Ammon's horn (tissue), 1 donor: ENCODE measurements at regions not wholly inside any gene's neighbourhood (a gene's known extent, or its start where the extent isn't known, plus 50 kb on each side); places are given as distances from the start of the nearest gene placed in this dataset.

ENCODE experiments used
- DNase-seq: peaks from one replicate; pipeline ENCODE4 v3.0.0-alpha.2; 2016; ENCODE audit warnings: low spot score

DNA sequence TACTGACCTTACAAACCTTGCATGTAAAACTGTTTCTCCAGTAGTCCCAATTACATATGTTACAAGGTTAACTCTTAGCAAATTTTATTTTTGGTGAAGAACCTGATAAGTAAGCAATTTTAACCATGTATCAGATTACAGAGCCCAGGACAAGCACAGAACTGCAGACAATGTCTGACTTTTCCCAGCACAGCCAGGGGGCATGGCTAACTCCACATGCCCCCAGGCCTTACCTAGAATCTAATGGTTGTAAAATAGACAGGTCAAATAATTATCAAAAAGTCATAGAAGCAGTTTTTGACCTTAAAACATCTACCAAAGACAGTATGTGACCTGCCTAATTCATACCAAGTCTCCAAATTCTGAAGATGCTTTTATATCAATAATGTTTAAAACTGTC, 364.1 kb downstream of the FOXO1 start:
- DNase-seq = no peak

DNA sequence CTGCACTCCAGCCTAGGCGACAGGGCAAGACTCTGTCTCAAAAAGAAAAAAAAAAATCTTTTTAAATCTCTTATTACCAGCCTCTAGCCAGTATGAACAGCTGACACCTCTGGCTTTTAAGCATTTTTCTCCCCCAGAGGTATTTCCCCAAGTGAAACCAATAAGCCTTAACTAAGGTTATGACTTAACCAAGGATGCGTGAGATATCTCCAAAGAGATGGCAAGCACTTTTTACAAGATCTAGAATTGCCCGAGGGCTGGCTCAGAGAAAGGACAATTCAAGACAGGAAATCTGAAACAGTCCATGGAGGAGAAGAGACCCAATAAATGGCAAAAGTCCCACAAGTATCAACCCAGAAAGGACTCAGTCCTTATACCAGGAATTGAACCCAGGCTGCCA, 362.1 kb downstream of the FOXO1 start:
- DNase-seq = no peak

DNA sequence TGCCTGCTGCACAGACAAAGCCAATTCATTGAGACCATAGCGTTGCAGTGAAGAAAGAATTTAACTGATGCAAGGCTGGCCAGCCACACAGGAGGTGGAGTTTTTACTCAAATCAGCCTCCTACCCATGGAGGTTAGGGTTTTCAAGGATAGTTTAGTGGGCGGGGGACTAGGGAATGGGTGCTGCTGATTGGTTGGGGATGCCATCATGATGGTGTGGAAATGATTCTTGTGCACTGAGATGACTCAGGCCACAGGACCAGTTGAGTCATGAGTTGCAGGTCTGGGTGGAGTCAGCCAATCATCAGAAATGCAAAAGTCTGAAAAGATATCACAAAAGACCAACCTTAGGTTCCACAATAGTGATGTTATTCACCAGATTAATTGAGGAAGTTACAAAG, 359.6 kb downstream of the FOXO1 start:
- no peak for DNase-seq

DNA sequence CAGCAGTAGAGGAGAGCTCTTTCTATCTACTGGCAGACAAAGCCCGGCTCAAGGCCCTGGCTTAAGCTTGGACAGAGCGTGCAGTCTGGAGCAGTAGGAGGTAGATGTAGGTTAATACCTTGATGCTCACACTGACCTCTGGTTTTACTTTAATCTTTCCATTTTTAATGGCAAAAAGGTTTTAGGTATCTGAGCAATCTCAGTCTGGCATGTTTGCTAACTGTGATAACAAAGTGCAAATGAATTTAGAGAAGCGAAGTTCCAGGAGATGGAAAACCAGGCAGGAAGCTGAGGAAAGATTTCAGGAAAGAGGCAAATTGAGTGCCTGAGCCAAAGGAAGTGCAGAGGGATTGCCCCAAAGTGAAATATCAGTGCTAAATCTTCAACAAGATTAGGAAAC, 356.6 kb downstream of the FOXO1 start:
- DNase-seq = no peak

DNA sequence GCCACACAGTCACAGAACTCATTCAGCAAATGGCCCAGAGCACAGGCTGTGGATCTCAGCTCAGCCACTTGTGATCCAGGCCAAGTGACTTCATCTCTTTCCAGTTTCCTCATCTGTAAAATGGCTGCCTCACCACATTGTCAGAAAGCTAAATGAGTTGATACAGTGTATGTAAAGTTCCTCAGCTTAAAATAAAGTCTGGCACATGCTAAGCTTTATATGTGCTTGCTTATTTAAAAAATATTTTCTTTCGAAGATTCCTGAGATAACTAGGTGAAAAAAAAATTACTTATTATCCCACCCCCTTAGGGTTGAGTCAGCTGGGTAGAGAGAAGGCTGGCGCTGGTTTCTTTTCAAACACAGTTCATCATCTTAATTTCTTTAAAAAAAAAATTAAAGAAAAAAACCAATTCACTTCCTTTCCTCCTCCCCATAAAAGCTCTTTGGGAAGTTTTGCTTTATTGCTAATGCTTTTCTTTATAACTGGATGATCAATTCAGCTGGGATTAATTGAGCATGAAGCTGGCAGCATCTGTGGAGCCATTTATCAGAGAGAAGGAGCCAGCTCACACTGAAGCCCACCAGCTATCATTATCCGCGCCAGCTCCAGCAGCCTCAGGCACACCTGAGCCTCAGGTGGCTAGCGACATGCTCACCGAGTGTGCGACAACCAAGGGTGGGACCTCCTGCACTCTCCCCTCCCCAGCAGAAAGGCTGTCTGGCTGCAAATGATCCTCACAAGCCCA, 354.9 kb downstream of the FOXO1 start:
- DNase-seq = no peak

DNA sequence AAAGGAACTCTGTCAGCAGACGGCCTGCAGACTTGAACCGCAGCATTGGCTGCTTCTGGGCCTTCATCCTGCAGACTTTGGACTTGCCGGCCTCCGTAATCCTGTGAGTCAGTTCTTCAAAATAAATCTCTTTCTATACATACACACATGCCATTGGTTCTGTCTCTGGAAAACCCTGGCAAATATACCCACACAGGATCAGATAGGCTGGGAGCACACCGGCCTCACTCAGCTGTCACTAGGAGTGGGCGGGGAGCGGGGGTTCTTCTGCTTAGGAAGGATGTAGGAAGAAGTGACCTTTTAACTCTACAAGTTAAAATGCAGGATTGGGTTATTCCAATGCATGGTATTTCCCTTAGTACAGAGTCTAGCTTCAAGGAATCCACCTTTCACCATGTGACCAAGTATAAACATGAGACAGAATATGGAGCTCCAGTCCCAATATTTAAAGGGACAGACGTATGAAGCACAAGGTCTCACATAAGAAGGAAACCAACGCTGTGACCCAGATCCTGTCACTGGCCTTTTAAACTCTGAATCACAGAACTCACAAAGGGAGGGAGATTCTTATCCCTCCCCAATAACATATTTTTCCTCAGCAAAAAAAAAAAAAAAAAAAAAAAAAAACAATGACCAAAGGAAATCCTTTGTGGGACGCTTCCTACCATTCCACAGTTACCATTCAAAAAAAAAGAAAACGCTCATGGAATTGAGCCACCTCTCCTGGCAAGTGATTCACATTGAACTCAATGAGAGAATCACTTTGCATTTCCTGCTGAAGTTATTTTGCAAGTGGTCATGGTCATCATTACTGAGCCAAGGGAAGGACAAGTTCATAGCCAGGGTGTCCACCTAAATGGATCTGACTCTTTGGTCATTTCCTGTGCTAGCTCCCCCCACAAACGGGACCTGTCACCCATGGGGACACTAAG, 352.9 kb downstream of the FOXO1 start:
- DNase-seq = no peak

DNA sequence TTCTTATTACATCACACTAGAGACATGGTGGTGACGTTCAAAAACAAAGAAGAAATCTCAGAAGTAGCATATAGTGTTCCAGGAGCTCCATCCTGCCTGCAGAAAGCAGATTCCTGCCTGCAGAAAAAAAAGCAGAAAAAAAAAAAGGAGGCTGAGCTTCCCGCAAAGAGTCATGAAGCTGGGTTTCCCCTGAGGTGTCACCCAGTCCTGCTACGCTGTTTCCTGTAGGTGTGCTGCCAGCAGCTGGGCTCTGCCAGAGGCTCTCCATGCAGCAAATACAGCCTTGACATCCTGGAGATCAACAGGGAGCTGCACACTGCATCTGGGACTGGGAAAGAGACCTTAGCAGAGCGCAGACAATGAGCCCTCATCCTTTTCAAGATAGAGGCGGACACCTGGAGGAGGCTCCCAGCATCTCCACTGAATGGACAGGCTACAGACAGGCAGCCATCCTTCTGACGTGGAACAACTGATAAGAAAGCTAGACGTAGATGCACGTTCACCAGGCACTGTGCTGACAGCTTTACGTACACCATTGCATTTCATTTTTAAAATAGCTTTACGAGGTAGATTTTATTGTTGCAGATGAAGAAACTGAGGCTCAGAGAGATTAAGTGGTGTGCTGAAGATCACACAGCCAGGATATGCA, 350.9 kb downstream of the FOXO1 start:
- no peak for DNase-seq

DNA sequence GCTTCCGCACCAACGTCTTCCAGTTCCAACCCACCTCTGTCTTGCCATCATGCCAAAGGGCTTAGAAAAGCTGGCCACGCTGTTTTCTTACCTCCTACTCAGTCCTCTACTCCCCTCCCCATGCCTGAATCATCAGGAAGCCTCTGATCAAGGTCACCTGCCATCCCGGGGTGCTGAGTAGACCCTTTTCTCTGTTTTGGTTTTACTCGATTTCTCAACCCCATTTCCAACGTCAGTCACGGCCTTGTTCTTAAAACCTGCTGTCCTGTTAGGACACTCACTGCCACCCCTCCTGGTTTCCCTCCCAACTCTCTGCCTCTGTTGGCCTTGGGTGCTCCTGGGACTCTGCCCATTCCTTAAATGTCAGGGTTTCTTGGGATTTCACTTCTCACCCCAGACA, 350.1 kb downstream of the FOXO1 start:
- no peak for DNase-seq

DNA sequence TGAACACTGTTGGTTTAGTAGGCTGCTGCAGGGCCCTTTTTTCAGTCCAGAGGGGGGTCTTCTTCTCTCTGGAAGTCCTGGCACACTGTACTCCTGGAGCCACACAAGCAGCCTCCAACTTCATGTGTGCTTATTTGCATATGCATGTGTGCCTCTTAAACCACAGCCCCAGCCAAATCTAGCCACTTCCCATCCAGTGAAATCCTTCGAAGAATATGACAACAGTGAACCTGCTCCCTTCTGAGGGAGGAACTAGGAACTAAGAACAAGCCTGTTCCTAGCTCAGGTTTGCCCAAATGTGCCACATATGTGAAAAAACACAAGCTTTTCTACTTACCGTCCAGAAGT, 348.5 kb downstream of the FOXO1 start:
- DNase-seq = no peak

DNA sequence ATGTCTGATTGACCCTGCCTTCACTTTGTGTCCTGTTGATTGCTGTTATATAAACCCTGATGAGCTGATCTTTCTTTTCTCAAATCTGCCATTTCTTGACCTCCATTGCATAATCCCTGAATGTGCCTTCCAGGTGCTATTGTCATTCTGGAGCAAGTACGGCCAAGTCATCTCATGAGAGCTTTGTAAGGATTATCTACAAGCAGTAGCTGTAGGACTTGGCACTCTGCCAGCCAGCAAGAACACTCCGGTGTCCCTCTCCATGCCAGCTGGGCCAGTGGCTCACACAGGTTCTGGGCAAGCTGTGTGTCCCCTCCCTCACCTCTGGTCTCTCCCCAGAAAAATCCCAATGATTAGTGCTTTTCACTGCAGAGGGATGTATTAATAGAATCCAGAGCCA, 348.1 kb downstream of the FOXO1 start:
- DNase-seq = peak; percentile 55

DNA sequence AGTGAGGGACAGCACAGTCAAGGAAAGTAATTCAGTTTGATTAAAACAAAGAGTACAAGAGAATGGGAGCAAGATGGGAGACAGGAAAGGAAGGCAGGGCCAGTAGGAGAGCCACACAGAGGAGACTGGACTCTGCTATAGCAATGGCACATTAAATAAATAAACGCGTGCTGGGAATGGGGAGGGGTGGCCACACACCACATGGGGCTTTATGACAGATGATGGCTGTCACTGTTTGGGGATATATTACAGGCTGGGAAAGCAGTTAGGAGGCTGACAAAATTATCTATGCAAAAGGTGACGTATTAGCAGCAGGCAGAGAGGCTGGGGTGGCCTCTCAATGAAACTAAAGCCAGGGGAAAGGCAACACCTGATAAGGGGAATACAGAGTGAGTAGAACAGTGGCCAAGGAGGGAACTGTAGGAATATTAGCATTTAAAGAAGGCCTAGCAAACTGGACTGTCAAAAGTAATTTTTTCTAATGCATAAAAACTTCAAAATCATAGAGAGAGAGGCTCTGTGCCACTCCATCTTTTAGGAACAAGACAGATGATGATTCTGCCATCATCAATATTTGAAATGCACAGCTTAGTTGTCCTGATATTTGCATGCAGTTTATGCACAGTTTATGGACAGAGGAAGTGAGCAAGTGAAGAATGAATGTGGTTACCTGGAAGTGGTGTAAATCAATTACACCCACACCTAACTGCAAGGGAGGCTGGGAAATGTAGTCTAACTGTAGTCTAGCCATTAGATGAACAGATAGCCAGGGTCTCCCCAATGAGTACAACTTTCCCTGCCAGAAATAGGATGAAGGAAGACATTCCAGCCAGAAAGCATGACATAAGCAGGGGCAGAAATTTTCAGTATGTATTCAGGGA, 346.5 kb downstream of the FOXO1 start:
- no peak for DNase-seq

DNA sequence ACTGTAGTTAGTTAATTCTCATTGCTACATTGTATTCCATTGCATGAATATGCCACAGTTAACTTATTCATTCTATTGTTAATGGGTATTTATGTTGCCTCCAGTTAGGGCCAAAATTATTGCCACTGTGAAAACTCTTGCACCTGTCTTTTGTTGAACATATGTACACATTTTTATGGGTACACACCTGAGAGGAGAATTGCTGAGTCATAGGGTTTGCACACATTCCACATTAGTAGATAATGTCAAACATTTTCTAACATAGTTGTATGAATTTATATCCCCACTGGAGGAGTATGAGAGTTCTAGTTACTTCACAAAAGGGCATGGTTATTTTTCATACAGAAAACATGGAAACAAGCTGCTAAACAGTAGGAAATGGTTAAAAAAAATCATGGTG, 338.4 kb downstream of the FOXO1 start:
- no peak for DNase-seq

DNA sequence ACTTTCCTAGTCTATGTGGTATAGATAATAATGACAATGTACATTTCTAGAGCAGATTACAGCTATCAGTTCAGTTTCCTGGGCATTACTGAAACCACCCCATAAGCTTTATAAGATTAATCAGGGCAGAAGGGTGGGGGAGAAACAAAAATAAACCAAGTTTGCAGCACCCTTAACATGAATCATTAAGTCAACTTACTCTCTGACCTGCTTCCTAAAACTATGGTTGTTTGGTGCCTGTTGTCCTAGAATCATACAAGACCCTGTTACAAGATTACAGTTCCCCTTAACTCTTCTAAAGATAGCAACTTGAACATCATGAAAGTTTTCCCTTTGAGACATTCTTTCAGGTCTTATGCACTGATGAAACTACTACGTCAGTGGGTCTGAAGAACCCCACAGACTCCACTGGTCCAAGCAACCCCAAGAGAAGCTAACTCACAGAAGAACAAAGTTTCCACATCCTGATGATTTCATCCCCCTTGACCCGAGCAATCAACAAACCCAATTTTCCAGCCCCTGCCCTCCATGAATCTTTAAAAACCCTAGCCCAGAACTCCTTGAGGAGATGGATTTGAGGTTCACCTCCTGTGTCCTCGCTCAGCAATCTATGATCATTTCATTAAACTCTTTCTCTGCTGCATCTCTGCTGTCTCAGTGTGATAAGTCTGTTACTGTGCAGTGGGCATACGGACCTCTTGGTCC, 336.5 kb downstream of the FOXO1 start:
- no peak for DNase-seq

DNA sequence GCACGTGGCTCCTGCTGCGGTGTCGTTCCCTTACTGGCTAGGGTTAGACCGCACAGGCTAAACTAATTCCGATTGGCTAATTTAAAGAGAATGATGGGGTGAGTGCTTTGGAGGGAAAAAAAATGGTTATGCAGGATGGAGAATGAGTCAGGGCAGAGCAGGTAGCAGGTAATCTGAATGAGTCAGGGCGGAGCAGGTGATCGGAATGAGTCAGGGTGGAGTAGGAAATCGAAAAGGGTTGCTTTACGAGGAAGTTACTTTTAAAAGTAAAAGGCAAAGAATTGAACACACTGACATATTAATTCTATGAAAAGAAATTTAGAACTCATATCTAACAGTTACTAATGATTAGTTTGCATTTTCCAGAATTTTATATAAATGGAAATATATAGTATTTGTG, 335.5 kb downstream of the FOXO1 start:
- DNase-seq = no peak

DNA sequence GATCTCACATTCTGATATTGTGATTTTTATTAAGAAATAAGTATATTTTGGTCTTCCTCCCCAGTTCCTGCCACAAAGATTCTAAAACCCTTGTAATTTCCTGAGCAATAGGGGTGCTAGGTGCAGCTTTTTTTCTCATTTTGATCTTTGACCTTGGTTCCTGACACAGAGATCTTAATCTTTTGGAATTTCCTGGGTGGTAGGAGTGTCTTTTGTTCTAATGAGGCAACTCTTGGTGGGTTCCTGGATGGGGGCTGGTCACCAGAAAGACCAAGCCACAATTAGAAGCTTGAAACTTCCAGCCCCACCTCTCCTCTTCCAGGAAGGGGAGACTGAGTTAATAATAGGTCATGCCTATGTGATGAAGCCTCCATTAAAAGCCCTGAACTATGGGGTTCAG, 334.6 kb downstream of the FOXO1 start:
- no peak for DNase-seq

DNA sequence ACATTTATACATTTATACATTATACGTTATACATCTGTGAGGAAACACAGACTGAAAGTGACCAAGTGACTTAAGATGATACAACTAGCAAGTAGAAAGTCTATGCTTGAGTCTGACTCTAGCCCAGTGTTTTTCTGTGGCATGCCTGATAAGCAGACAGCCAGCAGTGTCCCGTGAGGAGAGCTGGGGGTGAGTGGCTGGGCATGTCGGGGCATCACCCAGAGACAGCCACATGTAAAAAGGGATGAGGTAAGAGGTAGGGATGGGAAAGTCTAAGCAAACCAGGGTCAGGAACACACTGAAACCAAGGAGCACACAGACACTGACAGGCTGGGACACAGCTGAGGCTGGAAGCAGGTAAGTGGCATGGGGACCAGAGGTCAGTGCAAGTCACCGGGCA, 333.2 kb downstream of the FOXO1 start:
- no peak for DNase-seq

DNA sequence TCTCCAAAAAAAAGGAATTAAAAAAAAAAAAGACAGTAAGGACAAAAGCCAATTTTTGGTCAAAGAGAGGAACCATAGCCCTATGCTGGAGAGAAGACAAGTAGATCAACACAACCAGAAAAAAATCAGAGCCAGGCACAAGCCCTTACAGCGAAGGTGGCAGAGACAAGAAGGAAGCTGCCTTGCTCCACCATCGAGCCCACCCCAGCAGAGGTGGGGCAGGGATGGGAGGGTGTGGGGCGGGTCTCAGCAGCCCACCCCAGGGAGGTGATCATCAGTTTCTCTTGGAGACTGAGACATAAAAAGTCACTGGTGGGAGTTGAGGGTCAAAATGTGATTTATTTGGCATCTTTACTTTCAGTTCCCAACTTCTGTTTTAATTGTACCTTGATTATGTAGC, 332.4 kb downstream of the FOXO1 start:
- DNase-seq = no peak

DNA sequence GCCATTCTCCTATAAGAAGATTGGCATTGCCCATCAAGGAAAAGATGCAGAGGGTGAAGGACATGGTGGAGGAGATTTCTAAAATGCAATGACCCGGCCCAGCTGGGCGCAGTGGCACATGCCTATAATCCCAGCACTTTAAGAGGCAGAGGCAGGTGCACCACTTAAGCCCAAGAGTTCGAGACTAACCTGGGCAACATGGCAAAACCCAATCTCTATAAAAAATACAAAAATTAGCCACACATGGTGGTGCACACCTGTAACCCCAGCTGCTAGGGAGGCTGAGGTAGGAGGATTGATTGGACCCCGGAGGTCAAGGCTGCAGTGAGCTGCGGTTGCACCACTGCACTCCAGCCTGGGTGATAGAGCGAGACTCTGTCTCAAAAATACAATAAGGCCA, 331.8 kb downstream of the FOXO1 start:
- DNase-seq = no peak

DNA sequence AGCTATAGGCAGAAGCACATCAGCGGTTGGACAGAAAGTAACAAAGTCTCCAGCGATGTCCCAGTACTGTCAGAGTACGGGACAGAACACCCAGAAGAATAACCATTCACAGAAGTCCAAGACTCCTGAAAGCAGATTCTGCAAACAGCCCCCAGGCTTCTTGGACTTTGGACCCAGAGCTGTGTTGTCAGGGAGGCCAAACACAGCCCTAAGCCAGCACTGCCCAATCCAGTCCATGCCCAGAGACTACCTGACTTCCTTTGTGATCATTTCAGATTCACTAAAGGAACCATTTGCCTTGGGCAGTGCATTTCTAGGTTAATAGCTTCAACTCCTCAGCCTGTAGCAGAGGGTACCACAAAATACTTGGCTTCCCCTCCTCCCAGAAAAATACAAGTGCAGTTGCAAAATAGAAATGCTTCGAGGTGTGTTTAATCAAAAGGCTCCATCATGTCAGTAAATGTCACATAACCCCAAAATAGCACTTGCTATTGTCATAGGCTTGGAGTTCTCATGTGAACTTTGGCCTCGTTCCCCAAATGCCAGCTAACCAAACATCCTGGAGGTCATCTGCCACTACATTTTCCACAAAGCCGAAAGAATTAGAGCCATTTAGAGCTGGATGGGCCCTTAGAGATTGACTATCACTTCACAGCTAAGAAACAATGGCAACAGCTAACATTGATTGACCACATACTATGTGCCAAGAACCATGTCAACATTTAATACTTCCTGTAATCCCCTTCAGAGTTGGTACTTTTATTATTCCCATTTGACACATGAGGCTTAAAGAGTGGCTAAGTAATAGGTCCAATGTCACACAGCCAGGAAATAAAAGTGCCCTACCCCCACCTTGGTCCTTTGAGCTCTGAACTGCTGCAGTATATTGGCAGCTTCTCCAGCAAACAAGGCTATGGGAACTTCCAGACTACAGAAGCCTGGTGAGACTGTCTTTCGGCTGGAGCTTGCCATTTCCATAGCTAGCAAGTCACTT, 329.9 kb downstream of the FOXO1 start:
- no peak for DNase-seq

DNA sequence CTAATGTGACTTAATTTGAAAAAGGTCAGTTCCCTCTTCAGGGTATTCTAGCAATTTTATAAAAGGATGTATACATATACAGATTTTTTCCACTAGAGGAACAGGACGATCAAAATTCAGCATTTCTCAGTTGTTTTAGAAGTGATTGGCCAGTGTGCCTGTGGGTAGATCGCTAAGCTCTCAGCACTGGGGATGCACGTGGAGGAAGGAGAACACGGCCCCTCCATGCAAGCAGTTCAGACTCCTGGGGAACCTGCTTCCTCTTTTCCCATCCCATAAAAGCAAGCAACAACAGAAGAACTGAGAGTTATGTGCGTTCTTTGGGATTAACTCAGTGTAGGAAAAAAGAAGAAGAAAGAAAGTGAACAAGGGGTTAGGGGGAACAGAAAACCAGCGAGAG, 328.8 kb downstream of the FOXO1 start:
- no peak for DNase-seq
